ENCODE measurements at regions not wholly inside any gene's neighbourhood (a gene's known extent, or its start where the extent isn't known, plus 50 kb on each side); places are given as distances from the start of the nearest gene placed in this dataset.

GRCh38 chr6:163789199-163789810, 374.8 kb downstream of the QKI start (continued):
- TF ChIP-seq, protein P1, sequence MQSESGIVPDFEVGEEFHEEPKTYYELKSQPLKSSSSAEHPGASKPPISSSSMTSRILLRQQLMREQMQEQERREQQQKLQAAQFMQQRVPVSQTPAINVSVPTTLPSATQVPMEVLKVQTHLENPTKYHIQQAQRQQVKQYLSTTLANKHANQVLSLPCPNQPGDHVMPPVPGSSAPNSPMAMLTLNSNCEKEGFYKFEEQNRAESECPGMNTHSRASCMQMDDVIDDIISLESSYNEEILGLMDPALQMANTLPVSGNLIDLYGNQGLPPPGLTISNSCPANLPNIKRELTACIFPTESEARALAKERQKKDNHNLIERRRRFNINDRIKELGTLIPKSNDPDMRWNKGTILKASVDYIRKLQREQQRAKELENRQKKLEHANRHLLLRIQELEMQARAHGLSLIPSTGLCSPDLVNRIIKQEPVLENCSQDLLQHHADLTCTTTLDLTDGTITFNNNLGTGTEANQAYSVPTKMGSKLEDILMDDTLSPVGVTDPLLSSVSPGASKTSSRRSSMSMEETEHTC (IDR thresholded peaks at IDR 0.05), result no peak
- TF ChIP-seq, protein P2, sequence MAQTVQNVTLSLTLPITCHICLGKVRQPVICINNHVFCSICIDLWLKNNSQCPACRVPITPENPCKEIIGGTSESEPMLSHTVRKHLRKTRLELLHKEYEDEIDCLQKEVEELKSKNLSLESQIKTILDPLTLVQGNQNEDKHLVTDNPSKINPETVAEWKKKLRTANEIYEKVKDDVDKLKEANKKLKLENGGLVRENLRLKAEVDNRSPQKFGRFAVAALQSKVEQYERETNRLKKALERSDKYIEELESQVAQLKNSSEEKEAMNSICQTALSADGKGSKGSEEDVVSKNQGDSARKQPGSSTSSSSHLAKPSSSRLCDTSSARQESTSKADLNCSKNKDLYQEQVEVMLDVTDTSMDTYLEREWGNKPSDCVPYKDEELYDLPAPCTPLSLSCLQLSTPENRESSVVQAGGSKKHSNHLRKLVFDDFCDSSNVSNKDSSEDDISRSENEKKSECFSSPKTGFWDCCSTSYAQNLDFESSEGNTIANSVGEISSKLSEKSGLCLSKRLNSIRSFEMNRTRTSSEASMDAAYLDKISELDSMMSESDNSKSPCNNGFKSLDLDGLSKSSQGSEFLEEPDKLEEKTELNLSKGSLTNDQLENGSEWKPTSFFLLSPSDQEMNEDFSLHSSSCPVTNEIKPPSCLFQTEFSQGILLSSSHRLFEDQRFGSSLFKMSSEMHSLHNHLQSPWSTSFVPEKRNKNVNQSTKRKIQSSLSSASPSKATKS (CRISPR knock-in tag; IDR thresholded peaks at IDR 0.05), result no peak
- TF ChIP-seq MAFG (tag; conservative IDR thresholded peaks at IDR 0.05), result peak; percentile 74

DNA sequence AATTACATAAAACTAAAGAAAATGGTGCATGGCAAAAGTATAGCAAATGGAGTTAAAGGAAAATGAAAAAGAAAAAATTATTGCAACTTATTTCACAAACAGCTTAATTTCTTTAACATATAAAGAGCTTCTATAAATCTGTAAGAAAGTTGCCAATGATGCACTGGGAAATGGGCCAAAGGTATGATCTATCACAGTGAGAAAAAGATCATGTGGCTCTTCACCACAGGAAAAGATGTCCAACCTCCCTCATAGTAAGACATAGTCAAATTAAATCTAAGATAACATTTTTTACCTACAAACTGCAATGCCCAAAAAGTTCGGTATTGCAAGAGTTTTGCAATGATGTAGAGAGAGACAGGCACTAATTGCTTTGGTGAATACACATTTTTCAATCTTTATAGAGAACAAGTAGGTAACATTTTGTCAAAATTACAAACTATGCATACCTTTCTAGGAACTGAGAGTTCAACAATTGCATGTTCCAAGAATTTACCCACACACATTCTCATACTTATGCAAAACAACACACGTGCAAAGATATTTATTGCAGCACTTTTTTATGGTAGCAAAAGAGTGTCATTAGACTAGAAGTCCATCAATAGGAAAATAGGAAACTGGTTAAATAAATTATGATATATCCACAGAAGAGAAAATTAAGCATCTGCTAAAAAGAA, 372.6 kb downstream of the QKI start:
- ChIA-PET POLR2A (interaction anchor here (0.6 kb wide), 2 partner anchors 8 to 47 kb away, joined by 3 to 4 read pairs; no protein-coding TSS in a partner anchor), CTCF (ENCODE audit: low intra/inter-chr PET ratio) (no interaction called here)
- in situ Hi-C loops (cut with MboI), result no loop called here
- no peak for DNase-seq (ENCODE audit: extremely low read depth in 1 of 4, low spot score in 3 of 4)
- Histone ChIP-seq H2AFZ (ENCODE audit: low read depth, low read length) (no peak overlapping the region), H3K9ac (ENCODE audit: insufficient read depth in 1 of 2, low read depth in 2 of 2, low read length in 2 of 2) (no peak overlapping the region), H3K4me3 (no peak overlapping the region), H3K9me1 (ENCODE audit: control insufficient read depth, insufficient read depth, low read length) (no peaks in the 10 kb centered on the region), H3K9me3 (replicated peaks; ENCODE audit: control insufficient read depth, insufficient read depth, low read depth, low read length) (no peaks in the 10 kb centered on the region), H3K4me2 (ENCODE audit: insufficient read depth, low read length) (no peak overlapping the region), H3K79me2 (ENCODE audit: control insufficient read depth, insufficient read depth, low read length) (no peaks in the 10 kb centered on the region), H3K27me3 (ENCODE audit: control insufficient read depth in 2 of 2, insufficient read depth in 2 of 2, low read length in 2 of 2) (peaks cover 0 to 3% of the 10 kb centered on the region in 2 experiments; a peak in 3 of 5 replicates), H3K36me3 (ENCODE audit: control insufficient read depth, insufficient read depth, low read length) (no peaks in the 10 kb centered on the region), H3K27ac (ENCODE audit: extremely low read depth, low read depth, low read length) (no peak overlapping the region), H3K4me1 (replicated peaks in 1 of 2; ENCODE audit: control insufficient read depth in 2 of 2, insufficient read depth in 2 of 2, low read length in 2 of 2) (peaks cover 2 to 5% of the 10 kb centered on the region in 2 experiments; a peak in 4 of 5 replicates), H4K20me1 (replicated peaks; ENCODE audit: control insufficient read depth, insufficient read depth, low read length) (no peaks in the 10 kb centered on the region)
- intact Hi-C loops (cut with micrococcal nuclease), result no loop called here
- ATAC-seq, result no peak
- FAIRE-seq, result no peak
- BruUV-seq (replicated peaks), result no TSS peak
- 0% methylated on average over 2 of the region's 2 CpGs for WGBS (ENCODE audit: insufficient coverage, low coverage, missing lambda C conversion rate)
- TF ChIP-seq, protein P3, sequence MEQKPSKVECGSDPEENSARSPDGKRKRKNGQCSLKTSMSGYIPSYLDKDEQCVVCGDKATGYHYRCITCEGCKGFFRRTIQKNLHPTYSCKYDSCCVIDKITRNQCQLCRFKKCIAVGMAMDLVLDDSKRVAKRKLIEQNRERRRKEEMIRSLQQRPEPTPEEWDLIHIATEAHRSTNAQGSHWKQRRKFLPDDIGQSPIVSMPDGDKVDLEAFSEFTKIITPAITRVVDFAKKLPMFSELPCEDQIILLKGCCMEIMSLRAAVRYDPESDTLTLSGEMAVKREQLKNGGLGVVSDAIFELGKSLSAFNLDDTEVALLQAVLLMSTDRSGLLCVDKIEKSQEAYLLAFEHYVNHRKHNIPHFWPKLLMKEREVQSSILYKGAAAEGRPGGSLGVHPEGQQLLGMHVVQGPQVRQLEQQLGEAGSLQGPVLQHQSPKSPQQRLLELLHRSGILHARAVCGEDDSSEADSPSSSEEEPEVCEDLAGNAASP (IDR thresholded peaks at IDR 0.05), result no peak
- TF ChIP-seq CXXC5 (CRISPR knock-in tag; IDR thresholded peaks at IDR 0.05), result no peak
- TF ChIP-seq PTTG1 (tag; IDR thresholded peaks at IDR 0.05; ENCODE audit: low read depth), result no peak
- no peak for TF ChIP-seq RAD51 (IDR thresholded peaks at IDR 0.05; ENCODE audit: borderline replicate concordance, low read depth)
- TF ChIP-seq ASH1L (IDR thresholded peaks at IDR 0.05; ENCODE audit: borderline replicate concordance, low read depth, partially characterized antibody), result no peak
- TF ChIP-seq FOS (IDR thresholded peaks at IDR 0.05; ENCODE audit: extremely low read depth, insufficient read length), result no peak
- no peak for TF ChIP-seq SMAD1 (IDR thresholded peaks at IDR 0.05; ENCODE audit: low read depth, low read length, partially characterized antibody)
- TF ChIP-seq LEF1 (IDR thresholded peaks at IDR 0.05), result no peak
- no peak for TF ChIP-seq NFYB (IDR thresholded peaks at IDR 0.05; ENCODE audit: extremely low read depth, insufficient read length)
- TF ChIP-seq PHF21A (IDR thresholded peaks at IDR 0.05; ENCODE audit: borderline replicate concordance, low read depth), result no peak

All from K562 (cell line).